DMS53 treated with DMSO at 0.1 percent for 48 hours (cell line): ENCODE measurements at regions not wholly inside any gene's neighbourhood (a gene's known extent, or its start where the extent isn't known, plus 50 kb on each side); places are given as distances from the start of the nearest gene placed in this dataset.
"Not testable (repeated sequence)": the region's sequence is repeated elsewhere in the genome, so short reads cannot be mapped to it uniquely, and the experiment has no call there.

Experiments
- DNase-seq: peaks from one replicate; lab custom pipeline; 2025; ENCODE audit not compliant: unreplicated experiment; lab: John Stamatoyannopoulos, UW

DNA sequence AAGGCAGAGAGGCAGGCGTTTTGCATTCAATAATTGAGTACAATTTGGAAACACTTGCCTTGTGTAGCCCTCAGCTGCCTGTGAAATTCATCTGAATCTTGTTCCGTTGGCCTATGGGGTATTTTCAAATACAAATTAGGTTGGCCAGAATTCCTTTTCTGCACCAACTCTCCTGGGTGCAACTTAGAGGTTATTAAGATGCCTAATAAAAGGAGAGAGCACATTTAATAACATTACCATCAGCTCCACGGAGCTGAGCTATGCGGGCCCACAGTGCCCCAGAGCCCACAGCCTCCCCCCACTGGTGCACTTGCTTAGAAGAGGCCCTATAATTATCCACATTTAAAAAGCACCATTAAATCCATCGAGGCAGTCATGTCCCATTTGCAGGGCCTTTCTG lies 367.6 kb upstream of the CLINT1 start:
- DNase-seq = no peak

DNA sequence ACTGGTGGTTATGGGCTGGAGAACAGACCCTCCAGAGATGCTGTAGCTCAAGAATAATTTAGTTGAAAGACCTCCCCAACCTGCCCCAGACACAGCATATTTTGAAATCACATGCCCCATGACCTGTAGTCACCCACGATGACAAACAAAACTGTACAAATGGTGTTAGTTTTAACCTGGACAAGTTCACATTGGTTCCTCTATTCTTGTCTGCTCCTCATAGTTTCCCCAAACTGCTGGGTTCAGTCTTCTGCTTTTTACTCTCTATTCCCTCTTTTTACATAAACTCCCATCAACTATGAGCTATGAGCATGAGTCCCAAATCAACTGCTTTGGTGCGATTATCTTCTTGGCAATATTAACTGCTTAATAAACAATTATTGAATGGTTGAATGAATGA lies 365.3 kb upstream of the CLINT1 start:
- no peak for DNase-seq

DNA sequence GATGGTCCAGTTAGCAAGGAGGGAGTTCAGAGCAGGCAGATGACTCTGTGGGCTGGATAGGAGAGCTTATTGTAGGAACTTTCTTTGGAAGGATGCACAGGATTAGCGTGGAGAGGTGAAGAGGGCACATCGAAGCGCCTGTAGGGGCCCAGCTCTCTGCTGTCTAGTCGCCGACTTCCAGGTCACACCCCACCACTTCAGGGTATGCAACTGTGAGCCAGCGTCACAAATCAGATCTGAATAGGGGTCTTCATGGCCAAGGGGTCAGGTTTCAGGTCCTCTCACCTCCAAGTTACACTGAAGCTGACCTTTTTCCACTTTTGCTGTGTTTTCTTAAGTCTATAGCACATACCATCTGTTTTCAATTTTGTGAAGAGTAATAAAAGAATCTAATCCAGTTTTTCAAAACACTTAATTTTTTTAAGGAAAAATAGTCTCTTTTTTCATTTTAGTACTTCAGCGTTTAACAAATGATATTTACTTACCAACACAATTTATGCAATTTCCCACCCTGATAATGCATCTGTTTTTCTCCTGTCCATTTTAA lies 364.2 kb upstream of the CLINT1 start:
- DNase-seq = no peak

DNA sequence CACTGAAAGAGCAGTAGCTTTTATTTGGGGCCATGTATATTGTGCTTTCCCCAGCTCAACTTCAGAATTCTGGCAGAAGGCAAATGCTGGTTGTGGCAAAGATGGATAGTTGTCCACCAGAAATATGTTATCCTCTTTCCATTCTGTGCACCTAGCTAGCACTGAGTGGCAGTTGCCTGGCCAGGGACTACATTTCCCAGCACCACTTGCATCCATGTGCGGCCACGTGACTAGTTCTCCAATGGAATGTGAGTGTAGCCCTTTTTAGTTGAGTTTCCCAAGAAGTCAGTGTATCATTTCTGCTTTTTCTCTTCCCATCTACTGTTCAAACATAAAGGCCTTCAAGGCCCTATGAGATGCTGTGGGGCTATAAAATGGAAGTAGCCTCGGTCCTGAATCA lies 354.0 kb upstream of the CLINT1 start:
- DNase-seq = no peak

DNA sequence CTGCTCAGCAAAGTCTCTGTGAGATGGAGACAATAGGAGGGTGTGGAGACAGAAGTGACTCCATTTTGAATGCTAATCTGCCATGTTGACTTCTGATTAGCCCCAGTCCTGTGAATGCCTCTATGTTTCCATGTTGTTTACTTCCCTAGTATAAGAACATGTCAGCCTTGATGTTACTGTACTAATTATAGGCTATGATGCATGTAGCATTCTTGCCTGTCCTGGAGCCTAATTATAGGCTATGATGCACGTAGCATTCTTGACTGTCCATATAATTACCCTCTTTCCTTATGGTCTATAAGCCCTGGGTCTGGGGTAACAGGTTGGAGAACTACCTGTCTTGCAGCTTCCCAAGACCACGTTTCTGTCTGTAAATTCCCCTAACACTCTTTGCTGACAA lies 353.3 kb upstream of the CLINT1 start:
- no peak for DNase-seq

DNA sequence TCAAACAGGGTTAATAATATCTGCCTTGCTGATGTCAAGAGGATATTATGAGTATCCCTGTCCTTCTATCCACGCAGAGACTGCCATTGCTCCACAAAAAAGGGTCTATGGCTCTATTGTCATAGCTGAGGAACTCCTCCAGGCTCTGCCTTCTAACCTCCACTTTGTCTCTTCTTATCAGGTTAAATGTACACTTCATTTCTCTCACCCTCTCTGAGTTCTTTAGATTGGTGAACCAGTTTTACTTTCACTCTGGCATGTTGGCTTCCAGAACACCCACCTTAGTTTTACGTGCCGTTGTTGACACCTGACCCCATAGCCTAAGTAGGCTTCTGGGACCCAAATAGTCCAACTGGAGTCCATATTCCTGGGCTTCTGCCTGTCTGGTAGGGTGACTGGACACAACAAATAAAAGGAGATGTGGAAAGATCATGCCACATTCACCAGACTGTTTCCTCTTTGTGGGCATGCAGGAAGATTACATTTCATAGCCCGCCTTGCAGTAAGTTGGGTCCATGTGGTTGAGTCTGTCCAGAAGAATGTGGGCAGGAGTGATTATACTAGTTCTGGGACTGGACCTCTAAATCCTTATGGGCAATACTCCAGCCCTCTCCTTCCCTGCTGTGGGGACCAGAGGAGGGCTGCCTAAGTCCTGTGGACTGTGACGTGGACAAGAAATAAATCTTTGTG lies 350.4 kb upstream of the CLINT1 start:
- DNase-seq = no peak

DNA sequence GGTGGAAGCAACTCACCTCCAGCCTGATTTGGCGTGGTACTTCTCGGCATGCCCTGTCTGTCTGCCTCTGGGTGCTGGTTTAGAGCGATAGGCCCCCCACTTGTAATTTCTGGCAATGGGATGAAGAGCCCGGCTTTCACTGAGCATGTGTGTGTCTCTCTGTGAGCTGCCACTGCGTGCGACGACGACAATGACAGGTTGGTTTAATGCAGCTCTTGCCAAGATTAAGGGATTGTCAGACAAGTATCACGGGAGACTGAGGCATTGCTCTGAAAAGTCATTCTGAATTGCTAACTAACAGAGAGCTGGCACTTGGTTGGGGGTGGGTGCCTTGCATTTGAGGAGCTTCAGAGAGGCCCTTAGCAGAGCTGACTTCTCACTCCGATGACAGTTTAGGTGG lies 348.8 kb upstream of the CLINT1 start:
- DNase-seq = no peak

DNA sequence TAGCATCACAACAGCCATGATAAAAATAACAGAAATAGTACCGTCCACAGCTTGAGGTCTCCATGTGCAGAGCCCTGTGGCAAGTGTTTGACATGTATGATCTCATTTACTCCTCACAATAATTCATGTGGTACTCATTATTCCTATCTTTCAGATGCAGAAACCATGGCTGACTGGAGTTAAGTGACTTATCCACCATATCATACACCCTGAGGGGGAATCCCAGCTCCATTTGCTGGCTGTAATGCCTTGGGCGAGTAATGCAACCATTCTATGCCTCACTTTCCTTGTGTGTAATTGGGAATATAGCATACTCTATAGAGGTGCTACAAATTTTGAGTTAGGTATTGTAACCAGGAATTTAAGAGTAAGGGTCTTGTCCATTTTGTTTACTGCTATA lies 347.0 kb upstream of the CLINT1 start:
- DNase-seq = no peak

DNA sequence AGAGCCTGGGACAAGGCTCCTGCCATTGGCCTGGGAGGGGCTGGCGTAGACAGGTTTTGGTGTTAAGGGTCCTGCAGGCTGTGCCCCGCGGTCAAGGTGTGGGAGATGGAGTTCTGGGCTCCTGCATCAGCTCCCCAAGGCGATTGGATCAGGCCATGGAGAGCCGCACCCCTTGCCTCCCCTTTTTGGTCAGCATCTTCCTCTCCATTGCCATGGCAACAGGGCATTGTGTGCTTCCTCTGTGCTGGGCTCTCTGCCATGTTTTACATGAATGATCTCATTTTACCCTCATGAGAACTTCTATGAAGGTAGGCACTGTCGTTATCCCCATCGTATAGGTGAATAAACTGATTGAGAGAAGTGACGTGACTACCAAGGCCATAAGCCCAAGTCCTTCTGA lies 344.3 kb upstream of the CLINT1 start:
- no peak for DNase-seq

DNA sequence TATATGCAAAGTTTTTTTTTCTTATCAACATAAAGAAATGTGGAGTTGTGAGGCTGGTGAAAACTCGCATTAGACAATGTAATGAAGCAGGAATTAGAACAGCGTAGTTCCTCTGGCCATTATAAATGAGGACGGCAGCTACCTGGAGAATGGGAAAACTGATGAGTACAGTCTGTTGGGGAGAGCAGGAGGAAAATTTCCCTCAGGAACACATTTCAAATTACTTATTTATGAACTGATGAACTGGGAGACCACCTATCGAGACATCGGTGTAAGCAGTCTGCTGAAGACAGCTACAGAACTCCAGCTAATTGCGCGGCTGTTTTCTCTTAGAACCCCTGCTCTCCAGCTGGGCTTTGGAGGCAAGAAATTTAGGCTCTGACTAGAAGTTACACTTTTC lies 343.9 kb upstream of the CLINT1 start:
- no peak for DNase-seq

DNA sequence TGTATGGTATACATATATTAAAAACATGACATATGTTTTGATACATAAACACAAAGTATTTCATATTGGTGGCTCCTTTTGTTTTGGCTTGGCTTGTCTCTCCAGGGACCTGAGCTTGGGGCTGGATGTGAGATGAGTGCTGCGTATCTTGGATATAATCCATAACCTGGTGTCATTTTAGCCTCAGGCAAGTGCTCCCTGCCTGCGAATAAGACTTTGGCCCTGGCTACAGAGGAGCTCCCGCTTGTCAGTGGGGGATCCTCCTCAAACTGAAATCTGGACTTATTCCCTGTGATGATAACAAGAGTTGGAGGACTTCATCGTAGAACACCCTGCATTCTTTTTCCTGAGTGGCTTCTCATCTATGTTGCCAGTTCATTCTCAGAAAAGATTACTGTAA lies 341.7 kb upstream of the CLINT1 start:
- DNase-seq = no peak

DNA sequence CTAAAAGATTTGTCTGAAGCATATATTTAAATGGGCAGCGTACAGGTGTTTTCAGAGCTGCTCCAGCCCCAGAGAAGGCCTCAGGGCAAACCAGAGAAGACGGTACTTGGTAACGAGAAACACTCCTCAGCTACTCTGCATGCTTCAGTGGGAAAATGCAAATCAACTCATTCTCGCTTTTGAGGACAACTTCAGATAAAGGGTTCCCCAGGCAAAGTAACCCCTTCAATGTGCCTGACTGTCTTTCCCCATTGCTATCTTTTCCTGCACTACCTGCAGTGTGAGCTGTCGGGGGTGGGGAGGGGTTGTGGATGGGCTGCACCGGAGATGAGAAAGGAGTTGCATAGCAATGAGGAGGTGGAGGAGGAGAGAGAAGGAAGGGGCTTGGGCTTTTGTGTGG lies 339.7 kb upstream of the CLINT1 start:
- DNase-seq = no peak

DNA sequence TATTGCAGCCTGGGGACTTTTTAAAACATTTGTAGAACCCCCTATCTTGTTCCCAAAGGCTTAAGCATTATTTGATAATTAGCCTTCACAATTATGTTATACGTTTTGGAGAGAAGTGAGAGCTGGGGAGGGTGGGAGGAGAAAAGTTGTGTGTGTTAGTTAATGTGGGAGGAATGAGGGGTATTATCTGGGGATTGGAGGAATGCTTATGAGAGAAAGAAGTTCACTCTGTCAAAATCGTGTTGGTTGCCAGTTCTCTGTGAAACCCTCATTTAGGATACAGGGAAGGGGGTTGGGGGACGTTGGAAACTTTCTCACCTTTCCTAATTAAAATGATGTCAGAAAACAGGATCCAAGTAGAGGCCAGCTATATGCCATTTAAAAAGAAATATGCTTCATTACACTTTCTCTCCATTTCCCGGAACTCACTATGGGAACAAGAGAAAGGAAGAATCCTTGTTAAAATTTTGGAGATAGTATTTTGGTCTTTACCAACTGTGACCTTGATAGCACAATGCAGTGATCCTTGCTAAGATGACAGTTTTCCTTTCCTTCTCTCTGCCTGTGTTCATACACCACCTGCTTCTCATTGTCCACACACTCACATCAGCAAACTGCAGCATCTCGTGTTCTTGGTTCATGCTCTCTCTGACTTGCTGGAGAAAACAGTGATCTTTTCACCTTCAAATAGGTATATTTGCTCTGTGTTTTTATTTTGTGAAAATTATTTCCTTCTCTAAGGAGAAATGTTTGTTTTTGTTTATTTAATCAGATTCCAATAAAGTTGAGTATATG lies 336.7 kb upstream of the CLINT1 start:
- no peak for DNase-seq

DNA sequence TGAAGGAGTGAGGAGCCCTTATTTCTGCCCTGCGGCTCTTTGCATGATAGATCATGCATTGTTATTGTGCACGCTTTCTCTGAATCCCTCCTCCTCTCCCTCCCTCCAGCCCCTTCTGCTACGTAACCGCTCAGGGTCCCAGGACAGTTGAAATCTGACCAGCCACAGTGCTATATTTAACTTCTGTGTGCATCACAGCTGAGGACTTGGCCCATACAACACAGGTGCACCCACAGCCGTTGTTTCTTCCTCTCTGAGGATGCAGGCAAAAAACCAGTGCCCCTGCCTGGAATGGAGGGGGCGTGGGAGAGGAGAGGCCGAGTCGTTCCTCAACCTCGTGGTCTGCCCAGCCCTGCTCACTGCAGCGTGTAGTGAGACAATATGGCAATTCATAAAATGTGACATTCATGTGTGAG lies 335.6 kb upstream of the CLINT1 start:
- no peak for DNase-seq

DNA sequence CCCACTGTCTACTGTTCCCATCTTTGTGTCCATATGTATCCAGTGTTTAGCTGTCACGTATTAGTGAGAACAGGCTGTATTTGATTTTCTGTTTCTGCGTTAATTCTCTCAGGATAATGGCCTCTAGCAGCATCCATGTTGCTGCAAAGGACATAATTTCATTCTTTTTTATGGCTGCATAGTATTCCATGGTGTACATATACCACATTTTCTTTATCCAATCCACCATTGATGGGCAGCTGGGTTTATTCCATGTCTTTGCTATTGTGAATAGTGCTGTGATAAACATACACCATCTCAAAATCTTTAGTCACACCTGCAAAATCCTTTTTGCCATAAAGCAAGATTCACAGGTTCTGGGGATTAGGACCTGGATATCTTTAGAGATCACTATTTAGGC lies 334.4 kb upstream of the CLINT1 start:
- not testable (repeated sequence) for DNase-seq

DNA sequence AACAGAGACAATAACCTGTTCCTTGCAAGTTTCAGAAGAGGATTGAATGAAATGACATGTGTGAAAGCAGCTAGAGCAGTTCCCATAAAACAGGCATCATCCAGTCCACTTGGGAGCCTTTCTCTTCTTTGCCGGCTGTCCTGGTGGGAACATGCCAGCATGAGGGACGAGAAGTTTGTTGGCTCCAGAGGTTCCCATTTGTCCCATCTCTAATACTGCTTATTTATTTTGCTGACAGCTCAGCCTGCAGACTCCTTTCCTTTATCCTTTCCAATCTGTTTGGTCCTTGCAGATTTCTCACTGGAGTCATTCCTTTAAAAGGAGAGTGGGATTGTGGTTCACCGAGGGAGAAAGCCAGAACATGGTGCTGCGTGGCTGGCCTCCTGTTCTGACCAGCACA lies 321.5 kb upstream of the CLINT1 start:
- DNase-seq = no peak

DNA sequence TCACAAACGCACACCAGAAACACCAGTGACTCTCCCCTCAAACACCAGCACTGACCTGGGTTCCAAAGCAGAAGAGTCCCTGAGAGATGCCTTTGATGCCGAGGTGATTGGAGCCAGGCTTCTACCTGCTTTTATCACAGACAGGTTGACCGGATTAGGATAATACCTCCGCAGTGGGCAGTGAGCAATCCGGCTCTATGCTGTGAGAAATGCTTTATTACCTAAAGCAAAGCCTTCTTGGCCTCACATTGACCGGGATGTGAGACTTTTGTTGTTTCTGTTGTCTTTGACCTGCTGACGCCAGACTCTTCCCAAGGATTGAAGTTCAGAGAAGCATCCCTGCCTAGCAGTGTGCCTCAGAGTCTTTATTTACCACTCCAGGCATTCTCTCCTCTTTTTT lies 320.3 kb upstream of the CLINT1 start:
- DNase-seq = no peak

DNA sequence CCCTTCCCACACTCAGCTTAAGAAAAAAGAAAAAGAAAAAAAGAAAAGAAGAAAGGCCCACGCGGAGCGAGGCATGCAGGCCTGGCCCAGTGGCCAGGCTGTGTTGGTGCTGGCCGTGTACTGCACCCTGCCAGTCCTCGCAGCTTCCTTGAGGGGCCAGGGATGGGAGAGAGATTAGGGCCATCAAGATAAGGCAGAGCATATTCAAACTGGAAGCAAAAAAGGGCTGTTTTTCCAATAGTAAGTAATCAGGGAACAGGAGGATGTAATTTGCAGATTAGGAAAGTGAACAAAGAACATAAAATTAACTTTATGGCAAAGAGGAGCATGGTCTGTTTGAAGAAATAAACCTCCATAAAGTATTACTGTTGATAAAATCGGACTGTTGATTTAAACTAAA lies 319.6 kb upstream of the CLINT1 start:
- no peak for DNase-seq

DNA sequence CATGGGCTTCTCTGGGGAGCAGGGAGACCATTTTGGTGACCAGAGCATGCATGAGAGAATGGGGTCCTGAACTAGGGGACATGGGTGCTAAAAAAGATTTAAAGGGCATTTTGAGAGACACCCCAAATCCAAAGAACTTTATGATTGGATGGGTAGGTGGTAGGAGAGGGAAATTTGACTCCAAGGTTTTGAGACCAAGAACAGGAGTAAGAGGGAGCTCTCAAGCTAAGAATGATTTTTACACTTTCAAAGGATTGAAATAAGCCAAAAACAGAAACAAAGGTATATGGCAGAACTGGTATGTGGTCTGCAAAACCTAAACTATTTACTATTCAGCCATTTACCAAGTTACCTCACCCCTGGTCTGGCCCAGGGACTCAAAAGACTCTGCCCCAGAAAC lies 318.2 kb upstream of the CLINT1 start:
- no peak for DNase-seq

DNA sequence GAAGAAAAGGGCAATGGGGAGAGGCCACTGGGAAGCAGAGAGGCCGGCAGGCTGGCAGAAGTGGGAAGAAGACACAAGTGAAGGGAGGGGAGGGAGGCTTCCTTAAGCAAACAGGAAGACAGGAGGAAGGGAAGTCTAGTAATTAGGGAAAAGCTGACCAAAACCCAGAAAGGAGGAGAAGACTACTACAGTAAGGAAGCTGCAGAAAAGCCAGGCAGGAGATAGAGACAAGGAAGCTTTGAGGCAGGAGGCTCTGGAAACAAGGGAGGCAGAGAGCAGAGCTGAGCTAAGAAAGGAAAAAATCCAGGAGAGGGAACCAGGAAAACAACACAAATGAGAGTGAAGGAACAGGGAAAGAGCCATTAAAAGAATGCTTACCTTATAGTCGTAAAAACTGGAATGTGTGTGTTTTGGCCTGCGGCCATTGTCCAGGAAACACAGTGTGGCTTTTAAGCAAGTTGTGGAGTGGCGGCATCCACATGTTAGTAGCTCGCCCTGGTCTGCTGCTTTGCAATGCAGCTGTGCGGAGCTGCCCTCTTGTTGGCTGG lies 317.1 kb upstream of the CLINT1 start:
- DNase-seq = no peak

DNA sequence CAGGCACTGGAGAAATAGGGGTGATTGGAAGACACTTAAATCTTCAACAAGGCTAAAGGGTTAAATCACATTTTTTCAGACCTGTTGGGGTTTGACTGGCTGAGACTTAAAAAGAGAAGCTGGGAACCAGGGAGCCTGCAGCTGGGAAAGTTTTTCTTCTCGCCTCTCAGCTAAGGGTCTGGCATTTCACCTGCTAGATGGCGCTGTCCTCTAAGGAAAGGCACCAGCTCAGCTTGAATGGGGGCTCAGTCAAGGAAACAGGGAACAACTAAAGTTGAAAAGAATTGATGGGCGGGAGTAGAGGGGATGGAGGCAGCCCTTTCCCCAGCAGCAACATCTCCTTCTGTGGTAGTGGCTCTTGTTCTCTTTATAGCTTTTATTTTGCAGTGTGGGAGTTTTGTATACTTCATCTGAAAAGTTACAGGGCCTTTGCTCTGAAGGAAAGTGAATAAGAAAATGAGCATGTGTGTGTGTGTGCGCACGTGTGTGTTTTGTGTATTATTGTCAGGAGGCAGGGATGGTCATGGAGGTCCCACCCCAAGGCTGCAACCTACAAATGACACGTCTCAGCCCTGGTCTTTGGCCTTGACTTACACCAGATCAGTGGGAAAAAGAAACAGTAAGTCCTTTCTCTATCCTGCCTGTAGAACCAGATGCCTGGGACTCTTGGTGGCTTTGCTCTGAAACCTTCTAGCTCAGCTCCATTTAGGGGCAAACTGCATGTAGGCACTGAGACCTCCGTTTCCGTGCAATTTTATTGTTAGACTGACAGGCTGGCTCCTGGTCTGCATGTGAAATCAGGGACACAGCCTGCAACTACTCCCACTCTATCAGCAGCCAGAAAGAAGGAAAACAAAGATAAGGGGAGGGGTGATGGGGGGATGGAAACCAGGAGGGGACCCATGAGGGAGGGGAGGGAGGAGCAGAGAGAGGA lies 316.2 kb upstream of the CLINT1 start:
- DNase-seq = peak; percentile 32
